T-helper 2 cell treated with Interferon-gamma antibody and Interleukin-4, amounts not matched to agents 5 μg/mL and 100 μg/mL, for 36 hours (primary cell): ENCODE measurements at regions not wholly inside any gene's neighbourhood (a gene's known extent, or its start where the extent isn't known, plus 50 kb on each side); places are given as distances from the start of the nearest gene placed in this dataset.

Experiments
- DNase-seq: peaks from one replicate; pipeline ENCODE4 v3.0.0; 2021; ENCODE audit warnings: low spot score
- H3K27ac Mint-ChIP-seq: one replicate; pipeline ENCODE4 v1.8.0; 2021; ENCODE audit warnings: mild to moderate bottlenecking, mixed read lengths
- H3K27me3 Mint-ChIP-seq: one replicate; pipeline ENCODE4 v1.8.0; 2021; ENCODE audit warnings: low read depth, mixed read lengths
- H3K36me3 Mint-ChIP-seq: one replicate; pipeline ENCODE4 v1.8.0; 2021; ENCODE audit warnings: low read depth, mixed read lengths
- H3K4me1 Mint-ChIP-seq: one replicate; pipeline ENCODE4 v1.8.0; 2021; ENCODE audit warnings: low read depth, mixed read lengths
- H3K4me3 Mint-ChIP-seq: one replicate; pipeline ENCODE4 v1.8.0; 2022; ENCODE audit warnings: mild to moderate bottlenecking, moderate library complexity, mixed read lengths
- H3K9me3 Mint-ChIP-seq: one replicate; pipeline ENCODE4 v1.8.0; 2021; ENCODE audit warnings: mixed read lengths

DNA sequence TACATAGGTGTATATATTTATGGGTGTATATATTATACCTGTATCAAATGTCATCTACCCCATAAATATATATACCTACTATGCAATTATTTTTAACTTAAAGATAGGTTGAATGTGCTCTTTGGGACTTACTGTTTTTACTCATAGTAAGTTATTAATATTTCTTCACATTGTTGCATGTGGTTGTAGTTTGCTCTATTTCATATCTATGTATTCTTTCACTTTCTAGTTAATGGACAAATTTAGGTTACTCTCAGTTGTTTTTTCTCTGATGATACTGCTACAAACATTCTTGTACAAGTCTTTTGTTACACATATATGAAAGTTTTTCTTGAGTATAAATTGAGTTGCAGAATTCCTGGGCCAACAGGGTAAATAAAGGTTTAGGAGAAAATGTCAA, 601.8 kb upstream of the ID2 start:
- Mint-ChIP-seq H3K4me1 (peaks cover 10% of the 10 kb centered on the region), H3K4me3 (no peak overlapping the region), H3K27ac (no peak overlapping the region), H3K36me3 (peaks cover 18% of the 10 kb centered on the region), H3K9me3 (peaks cover 24% of the 10 kb centered on the region), H3K27me3 (no peaks in the 10 kb centered on the region)
- no peak for DNase-seq

DNA sequence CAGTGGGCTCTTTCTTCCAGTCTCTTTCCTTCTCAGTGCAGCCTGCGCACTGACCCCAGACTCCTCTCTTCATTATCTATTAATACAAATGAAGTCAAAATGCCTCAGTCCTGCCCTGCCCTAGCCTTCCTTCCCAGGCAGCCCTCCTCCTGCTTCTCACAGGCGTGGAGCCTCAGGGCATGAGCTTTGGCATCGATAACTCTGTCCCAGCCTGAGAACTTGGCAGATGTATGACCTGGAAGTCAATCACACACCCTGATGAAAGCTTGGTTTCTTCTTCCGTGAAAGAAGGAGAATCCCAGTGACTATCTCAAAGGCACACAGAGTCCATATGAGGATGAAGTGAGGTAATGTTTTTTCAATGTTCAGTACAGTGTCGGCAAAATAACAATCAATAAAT, 600.7 kb upstream of the ID2 start:
- DNase-seq, result no peak
- no peaks in the 10 kb centered on the region for H3K27me3 Mint-ChIP-seq
- no peak overlapping the region for H3K27ac Mint-ChIP-seq
- H3K4me3 Mint-ChIP-seq, result no peak overlapping the region
- H3K9me3 Mint-ChIP-seq, result peaks cover 20% of the 10 kb centered on the region
- peaks cover 7% of the 10 kb centered on the region for H3K4me1 Mint-ChIP-seq
- H3K36me3 Mint-ChIP-seq, result peaks cover 14% of the 10 kb centered on the region

DNA sequence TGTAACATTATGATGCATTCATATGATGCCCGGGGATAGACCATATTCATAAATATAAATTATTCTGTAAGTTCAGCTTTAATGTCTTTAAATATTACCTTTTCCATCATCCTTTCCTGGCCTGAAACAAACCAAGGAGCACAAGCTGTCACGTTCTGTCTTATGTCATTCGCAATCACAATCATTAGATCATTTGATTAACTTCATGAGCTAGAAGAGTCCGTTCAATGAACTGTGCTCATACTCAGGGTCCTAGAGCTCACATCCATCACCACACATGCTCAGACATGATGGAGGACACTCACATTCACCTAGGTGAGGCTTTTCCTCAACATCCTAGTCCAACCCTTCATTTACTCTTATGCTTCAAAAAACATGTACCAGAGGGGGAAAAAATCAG, 599.0 kb upstream of the ID2 start:
- H3K27me3 Mint-ChIP-seq, result no peaks in the 10 kb centered on the region
- DNase-seq, result no peak
- H3K36me3 Mint-ChIP-seq, result peaks cover 5% of the 10 kb centered on the region
- H3K4me1 Mint-ChIP-seq, result no peaks in the 10 kb centered on the region
- H3K9me3 Mint-ChIP-seq, result peaks cover 7% of the 10 kb centered on the region
- no peak overlapping the region for H3K4me3 Mint-ChIP-seq
- no peak overlapping the region for H3K27ac Mint-ChIP-seq

DNA sequence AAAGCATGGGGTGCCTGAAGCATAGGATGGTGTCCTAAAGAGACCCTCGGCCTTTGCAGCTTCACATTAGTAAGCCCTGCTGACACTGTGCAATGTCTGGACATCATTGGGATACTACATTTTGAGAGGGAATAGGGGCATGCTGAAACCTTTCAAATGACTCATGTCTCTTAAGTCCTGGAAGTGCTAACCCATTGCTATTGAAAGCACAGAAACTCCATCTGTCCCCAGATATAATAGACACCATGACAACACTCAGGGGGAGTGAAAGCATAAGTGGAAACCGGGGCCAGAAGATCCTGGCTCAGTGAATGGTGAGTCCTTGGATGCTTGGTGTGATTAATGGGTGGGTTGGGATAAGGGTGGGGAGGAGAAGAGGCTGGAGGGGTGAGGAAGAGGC, 595.5 kb upstream of the ID2 start:
- no peaks in the 10 kb centered on the region for H3K36me3 Mint-ChIP-seq
- H3K4me1 Mint-ChIP-seq, result no peaks in the 10 kb centered on the region
- H3K4me3 Mint-ChIP-seq, result no peak overlapping the region
- no peaks in the 10 kb centered on the region for H3K27me3 Mint-ChIP-seq
- no peak overlapping the region for H3K27ac Mint-ChIP-seq
- DNase-seq, result no peak
- no peaks in the 10 kb centered on the region for H3K9me3 Mint-ChIP-seq

DNA sequence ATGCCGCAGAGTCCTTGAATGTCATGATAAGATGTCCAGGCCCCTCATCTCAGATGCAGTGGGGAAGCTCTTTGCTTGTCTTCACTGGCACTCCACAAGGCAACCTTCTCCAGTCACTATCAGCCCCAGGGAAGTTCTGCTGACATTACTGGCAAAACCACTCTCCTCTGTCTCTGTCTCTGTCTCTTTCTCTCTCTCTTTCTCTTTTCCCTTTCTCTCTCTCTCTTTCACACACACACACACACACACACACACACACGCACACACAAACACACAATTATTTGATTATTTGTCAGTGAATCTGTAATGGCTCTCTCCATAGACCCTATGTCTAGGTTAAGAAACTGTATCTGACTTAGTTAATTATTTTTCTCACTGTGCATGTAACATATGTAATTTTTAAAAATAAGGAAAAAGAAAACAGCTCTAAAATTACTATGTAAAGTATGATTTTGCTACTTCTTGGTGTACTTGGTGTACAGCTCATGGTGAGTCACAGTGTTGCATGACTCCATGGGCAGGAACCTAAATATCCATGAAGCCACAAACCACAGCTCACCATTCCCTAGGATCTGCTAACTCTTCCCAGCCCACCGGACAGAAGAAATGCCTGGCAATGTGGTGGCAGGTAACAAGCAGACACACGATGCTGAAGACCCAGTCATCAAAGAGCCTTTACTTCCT, 594.9 kb upstream of the ID2 start:
- Mint-ChIP-seq H3K36me3 (no peaks in the 10 kb centered on the region), H3K4me3 (no peak overlapping the region), H3K27me3 (no peaks in the 10 kb centered on the region), H3K27ac (no peak overlapping the region), H3K4me1 (no peaks in the 10 kb centered on the region), H3K9me3 (no peaks in the 10 kb centered on the region)
- DNase-seq, result no peak

DNA sequence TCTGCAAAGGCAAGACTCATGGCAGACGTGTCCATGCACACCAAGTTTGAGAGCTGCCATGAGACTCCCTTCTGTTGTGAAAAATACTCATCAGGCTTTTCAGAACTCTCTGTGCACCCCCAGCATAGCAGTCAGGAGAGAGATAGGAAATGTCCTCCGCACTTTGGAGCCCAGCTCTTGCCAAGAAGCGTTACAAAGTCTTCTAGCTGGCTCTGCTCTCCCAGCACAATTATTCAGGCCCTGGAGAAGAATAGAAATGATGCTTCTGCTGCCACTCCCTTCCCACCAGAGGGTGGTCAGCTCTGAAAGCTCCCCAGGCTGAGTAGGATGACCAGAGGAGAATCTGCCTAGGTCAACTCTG, 594.4 kb upstream of the ID2 start:
- Mint-ChIP-seq H3K36me3 (no peaks in the 10 kb centered on the region), H3K9me3 (no peaks in the 10 kb centered on the region), H3K4me1 (no peaks in the 10 kb centered on the region), H3K27me3 (no peaks in the 10 kb centered on the region), H3K4me3 (no peak overlapping the region), H3K27ac (no peak overlapping the region)
- DNase-seq, result no peak

DNA sequence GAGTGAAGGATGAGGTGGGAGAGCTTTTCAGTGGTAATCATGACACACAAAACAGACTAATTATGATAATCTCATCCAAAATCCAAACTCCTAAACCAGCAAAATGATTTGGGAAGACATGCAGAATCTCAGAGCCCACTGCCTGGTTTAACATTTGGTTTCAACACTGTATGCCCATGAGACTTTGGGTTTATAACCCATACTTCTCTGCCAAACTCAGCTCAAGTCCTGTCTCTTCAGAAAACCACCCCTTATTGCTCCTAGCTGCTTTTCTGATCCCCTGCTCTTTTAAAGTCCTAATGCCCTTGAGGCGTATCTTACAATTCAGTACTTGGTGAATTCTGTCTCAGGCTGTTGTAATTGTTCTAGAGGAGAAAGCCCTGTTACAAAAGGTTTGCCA, 593.0 kb upstream of the ID2 start:
- Mint-ChIP-seq H3K27me3 (no peaks in the 10 kb centered on the region), H3K4me3 (no peak overlapping the region), H3K9me3 (peaks cover 6% of the 10 kb centered on the region), H3K4me1 (no peaks in the 10 kb centered on the region), H3K27ac (no peak overlapping the region), H3K36me3 (no peaks in the 10 kb centered on the region)
- DNase-seq, result no peak

DNA sequence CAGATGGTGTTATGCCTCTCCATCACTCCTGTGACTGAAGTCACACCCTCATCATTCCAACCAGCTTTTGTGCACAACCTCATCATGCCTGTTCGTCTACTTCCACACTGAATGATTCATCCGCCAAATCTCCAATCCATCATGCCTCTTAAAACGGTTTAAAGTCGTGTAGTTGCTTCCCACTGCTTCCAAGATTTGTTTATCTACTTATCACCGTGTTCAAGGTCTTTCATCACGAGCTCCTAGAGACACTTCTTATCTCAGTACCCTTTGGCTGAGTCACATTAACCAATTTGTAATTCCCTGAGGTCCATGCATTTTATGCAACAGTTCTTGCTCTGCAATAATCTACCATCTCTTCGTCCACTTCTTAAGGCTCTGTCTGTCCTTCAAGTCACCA, 592.3 kb upstream of the ID2 start:
- Mint-ChIP-seq H3K4me1 (no peaks in the 10 kb centered on the region), H3K9me3 (peaks cover 6% of the 10 kb centered on the region), H3K27ac (no peak overlapping the region), H3K36me3 (no peaks in the 10 kb centered on the region), H3K4me3 (no peak overlapping the region), H3K27me3 (no peaks in the 10 kb centered on the region)
- DNase-seq, result no peak

DNA sequence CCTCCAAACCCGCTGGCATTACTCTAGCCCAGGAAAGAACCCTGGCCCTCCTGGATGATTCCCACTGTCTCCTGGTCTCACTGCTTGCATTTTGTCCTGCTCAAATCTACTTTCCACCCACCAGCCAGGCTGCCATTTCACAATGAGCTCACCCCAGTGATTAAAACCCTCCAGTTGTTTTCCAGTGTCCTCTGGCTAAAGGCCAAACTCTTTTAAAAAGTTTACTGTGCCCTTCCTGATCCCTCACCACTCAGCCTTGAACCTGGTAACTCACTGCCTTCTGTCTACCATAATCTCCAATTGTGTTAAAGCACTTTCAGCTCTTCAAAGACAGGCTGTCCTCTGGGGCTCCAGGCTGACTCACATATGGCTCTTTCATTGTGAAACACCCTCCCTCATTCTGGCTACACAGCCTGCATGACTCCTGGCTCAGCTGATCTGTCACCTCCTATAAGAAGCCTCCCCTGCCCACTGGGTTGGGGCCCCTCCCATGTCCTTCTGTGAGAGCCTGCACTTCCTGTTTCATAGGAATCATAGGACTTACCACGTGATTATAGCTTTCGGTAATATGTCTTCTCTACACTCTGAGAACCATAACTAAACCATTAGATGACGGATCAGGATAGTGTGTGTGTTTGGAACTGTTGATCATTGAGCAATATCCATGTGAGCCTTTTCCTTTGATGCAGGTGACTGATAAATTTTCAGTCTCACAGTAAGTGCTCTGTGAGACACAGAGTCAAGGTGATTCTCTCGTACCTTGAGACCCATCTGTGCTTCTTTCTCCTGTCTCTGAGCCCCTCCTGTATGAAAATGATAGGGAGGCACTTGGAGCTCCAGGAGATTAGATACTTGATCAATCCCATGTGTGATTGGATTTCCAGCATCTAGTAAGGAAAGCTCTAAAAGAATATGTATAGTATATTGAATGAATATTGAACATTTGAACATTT, 590.8 kb upstream of the ID2 start:
- H3K4me3 Mint-ChIP-seq, result no peak overlapping the region

DNA sequence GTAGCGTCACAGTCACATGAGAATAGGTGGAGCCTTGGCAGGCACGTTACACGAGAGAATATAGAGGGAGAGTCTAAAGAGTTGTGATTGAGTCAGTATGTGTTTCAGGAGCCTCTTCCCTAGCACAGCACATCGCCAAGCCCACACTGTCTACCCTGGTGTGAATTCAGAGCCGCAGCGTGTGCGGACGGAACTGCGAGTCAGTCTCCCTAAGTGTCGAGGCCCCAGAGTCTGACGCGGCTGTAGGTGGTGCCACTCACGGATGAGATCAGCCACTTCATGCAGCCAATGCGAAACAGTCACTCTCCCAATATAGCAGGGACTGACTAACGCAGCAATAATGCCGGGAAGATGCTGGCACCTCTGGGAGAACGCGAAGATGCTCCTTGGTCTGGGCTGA, 587.3 kb upstream of the ID2 start:
- H3K4me1 Mint-ChIP-seq, result no peaks in the 10 kb centered on the region
- no peak overlapping the region for H3K27ac Mint-ChIP-seq
- DNase-seq, result no peak
- peaks cover 15% of the 10 kb centered on the region for H3K9me3 Mint-ChIP-seq
- H3K36me3 Mint-ChIP-seq, result peaks cover 1% of the 10 kb centered on the region
- H3K27me3 Mint-ChIP-seq, result no peaks in the 10 kb centered on the region
- no peak overlapping the region for H3K4me3 Mint-ChIP-seq

More for the DNA sequence above, 590.8 kb upstream of the ID2 start:
- Mint-ChIP-seq H3K4me1 (no peaks in the 10 kb centered on the region), H3K9me3 (peaks cover 10% of the 10 kb centered on the region), H3K27me3 (no peaks in the 10 kb centered on the region), H3K36me3 (no peaks in the 10 kb centered on the region), H3K27ac (no peak overlapping the region)
- DNase-seq, result peak; percentile 77

DNA sequence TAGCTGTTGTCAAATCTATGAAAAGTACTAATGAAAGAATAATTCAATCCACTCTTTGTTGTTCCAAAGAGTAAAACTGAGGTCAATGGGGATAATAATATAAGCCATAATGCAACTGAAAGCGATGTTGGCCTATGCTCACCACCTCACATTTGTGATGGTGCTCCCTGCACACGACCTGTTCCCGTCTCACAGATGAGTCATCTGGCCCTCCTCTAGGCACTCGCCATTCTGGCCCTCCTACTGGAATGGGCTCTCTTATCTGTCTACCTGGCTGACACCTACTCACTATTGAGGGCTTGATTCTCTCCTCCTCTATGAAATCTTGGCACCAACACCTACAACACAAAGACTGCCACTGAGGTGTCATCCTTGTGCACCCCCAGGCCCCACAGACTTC, 585.9 kb upstream of the ID2 start:
- Mint-ChIP-seq H3K27ac (no peak overlapping the region), H3K36me3 (peaks cover 1% of the 10 kb centered on the region), H3K4me3 (no peak overlapping the region), H3K9me3 (peaks cover 15% of the 10 kb centered on the region), H3K4me1 (no peaks in the 10 kb centered on the region), H3K27me3 (no peaks in the 10 kb centered on the region)
- no peak for DNase-seq

DNA sequence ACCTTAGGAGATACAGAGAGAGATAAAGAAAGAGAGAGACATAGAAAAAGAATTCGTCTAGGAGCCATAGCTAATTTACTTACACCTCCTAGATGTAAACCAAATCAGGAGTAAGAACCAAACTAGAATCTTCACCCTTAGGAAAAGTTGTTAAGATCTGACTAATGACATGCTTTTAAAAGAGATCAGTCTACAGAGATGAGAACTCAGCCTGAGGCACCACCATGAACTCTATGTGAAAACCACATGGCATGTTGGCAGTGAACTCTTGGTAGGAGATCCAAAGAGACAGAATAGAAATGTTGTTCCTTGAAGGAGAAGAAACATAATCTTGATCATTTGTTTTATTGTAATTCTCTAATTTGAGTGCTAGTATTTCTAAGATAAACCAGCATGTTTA, 585.4 kb upstream of the ID2 start:
- Mint-ChIP-seq H3K4me3 (no peak overlapping the region), H3K9me3 (peaks cover 15% of the 10 kb centered on the region), H3K4me1 (no peaks in the 10 kb centered on the region), H3K27me3 (no peaks in the 10 kb centered on the region), H3K27ac (no peak overlapping the region), H3K36me3 (peaks cover 1% of the 10 kb centered on the region)
- no peak for DNase-seq

DNA sequence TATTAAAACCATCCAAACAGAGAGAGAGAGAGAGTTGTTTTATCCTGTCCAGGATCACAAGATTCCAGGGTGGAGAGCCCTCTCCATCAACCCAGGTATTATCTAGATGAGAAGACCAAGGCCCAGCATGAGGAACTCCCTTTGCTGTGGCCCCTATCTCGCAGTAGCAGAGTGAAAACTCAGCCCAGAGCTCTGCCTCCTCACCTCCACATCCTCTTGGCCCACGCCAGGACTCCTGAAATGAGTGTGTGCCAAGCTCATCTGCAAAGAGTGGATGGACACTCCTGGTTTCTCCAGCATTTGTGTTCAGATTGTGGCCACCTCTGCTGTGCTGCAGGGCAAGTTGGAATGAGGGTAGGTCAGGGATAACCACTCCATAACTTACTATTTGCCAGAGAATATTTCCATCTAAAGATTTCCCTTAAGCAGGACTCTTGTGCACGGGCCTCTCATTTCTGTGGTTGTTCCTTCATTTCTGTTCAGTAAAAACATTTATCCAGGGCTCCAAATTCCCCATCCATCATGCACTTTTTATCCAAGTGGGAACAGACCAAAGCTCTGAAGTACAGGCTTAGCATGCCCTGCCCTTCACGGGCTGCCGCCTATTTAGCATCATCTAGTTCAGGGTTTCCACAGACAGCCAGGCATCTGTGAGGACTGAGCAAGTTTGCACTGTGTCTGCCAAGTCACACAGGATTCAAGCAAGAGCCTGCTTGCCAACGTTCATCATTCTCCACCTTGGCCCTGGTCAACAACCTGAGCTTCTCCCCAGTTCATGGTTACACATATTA, 583.2 kb upstream of the ID2 start:
- Mint-ChIP-seq H3K27me3 (no peaks in the 10 kb centered on the region), H3K36me3 (peaks cover 1% of the 10 kb centered on the region), H3K9me3 (peaks cover 10% of the 10 kb centered on the region), H3K27ac (no peak overlapping the region), H3K4me3 (no peak overlapping the region), H3K4me1 (no peaks in the 10 kb centered on the region)
- DNase-seq, result no peak

DNA sequence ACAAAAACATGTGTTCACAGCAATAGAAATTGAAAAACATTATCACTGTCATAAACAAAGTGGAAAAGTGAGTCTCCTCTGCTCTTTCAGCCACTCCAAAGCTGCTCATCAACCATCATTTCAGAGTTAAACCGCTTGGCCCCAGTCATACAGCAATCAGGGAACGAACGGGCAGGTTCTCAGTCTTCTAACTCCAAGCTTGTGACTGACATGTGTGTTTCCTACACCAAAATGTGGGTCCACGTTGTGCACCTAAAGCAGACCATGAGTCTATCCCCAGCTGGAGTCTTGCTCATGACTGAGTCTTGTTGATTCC, 582.6 kb upstream of the ID2 start:
- Mint-ChIP-seq H3K4me1 (no peaks in the 10 kb centered on the region), H3K27ac (no peak overlapping the region), H3K9me3 (peaks cover 9% of the 10 kb centered on the region), H3K36me3 (peaks cover 1% of the 10 kb centered on the region), H3K27me3 (no peaks in the 10 kb centered on the region), H3K4me3 (no peak overlapping the region)
- no peak for DNase-seq
